GM19463 (cell line): ENCODE measurements at regions not wholly inside any gene's neighbourhood (a gene's known extent, or its start where the extent isn't known, plus 50 kb on each side); places are given as distances from the start of the nearest gene placed in this dataset.
A peak's percentile ranks its signal among the peaks of the same experiment; 100 is the strongest.

Experiments used
- ATAC-seq: cut with Tn5 transposase; IDR thresholded peaks from one replicate; pipeline ENCODE4 v1.9.1; 2021; ENCODE audit warnings: mild to moderate bottlenecking, moderate library complexity; ENCODE audit not compliant: unreplicated experiment

DNA sequence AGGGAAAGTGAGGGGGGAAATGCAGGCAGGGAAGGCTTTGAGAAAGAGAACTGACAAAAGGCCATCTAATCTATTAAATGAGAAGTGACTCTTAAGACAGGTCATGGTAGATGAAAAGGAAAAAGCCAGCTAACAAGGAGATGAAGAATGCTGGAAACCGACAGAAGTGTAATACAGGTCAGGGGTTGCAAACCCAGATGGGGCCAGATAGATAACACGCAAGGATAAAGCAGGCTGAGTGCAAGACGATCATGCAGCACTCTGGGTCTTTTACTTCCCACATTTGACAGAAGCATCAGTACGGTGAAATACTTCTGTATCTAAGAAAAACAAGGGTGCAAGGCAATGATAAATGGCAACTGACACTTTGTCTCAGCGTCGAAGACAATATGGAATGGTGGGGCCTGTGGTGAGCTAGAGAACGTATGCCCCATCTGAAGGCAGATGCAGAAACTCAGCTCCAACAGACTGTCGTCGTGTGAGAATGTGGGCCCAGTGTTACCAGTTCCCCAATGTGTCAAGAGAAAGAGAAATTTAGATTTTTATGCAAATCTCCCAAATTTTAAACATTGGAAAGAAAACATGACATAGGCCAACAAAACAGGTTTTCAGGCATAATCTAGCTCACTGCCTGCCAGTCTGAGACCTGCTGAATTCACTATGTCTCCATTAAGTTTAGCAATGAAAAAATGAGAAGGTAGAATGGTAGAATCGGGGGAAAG, 187.4 kb downstream of the PHLDA1 start:
- ATAC-seq = no peak

DNA sequence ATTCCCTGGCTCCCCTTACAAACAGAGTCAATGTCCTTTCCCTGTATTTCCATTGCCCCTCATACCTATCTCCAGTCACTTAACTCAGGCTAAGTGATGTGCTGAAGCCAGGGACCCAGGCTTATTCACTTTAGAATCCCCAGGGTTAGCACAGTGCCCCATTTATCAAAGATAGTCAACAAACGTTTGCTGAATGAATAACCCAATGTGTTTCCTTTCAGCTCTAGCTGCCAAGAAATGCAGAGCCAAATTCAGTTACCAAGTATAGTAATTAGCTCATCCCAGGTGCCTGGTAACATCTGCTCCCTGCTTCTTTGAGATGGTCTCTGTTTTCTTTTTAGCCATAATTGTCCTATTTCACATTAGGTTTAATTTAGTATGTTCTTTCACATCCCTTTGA, 189.5 kb downstream of the PHLDA1 start:
- ATAC-seq = no peak

DNA sequence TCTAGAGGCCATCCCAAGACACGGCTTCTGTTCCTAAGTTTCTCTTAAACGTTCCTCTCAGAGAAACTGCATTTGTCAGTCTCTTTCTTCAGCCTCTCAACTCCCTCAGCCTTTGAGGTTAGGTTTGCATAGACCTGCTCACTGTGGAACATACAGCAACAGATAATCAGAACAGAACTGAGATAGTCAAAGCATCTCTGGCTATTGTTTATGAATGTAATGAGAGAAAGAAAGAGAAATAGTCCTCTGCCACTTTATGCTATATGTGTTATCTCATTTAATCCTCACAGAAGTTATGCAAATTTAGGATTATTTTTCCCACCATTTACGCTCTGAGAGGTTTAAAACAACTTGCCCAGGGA, 190.6 kb downstream of the PHLDA1 start:
- ATAC-seq = peak; percentile 60

DNA sequence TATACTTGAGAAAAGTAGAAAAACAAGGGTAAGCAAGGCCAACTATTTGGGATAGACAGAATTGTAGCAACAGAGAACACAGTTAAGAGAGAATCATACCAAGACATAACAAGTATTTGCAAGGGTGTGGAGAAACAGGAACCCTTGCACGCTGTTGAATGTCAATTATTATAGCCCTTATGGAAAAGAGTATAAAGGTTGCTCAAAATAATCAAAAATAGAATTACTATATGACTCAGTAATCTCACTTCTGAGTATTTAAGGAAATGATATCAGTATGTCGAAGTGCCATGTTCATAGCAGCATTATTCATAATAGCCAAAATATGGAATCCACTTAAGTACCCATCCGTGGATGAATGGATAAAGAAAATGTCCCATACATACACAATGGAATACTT, 193.3 kb downstream of the PHLDA1 start:
- ATAC-seq = no peak

DNA sequence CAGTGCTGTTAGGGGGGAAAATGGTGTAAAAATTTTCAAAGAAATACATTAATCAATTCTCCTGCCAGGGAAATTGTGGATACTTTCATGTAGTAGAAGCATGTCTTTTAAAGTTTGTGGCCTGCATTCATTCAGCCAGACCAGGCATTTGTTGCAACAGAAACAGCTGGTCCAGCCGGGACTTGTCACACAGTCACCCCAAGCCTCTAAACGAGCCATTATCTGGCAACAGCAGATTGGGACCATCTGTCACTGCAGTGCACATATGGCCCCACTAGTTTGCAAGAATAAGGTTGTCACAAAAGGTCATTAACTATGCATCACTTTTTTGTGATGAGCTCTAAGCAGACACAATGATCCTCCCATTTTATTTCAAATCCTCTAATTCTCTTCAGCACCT, 193.9 kb downstream of the PHLDA1 start:
- ATAC-seq = no peak

DNA sequence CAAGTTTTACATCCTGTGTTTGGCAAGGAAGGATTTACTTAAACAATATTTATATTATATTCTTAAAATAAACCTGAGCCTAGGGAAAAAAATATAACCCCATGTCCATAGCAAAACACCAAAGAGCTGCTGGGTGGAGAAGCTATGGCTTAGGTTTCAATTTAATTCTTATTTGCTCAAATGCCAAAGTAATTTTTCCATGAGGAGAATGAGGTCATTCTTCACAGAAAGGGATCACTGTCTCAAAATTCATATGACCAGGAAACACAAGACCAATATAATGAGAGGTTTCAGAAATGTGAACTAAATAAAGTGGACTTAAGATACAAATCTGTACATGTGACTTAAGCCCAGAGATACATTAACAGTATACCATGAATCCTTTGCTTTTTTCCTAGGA, 195.0 kb downstream of the PHLDA1 start:
- ATAC-seq = no peak

DNA sequence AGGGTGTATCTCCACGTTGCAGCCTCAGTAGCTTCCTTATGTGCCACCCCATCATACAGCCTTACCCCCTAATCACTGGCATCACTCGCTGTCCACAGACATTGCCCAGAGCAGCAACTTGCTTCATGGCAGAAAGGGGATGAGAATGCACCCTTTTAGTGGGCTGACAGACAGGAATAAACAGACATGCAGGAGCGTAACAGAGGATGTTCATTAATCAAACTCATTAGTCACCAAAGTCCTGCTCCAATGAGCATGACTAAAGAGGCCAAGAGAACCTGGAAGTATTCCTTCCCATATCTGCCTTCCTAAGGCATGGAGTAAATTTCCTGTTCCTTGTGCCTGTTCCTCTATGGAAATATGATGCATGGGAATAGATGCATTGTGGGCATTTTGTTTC, 197.0 kb downstream of the PHLDA1 start:
- ATAC-seq = no peak

DNA sequence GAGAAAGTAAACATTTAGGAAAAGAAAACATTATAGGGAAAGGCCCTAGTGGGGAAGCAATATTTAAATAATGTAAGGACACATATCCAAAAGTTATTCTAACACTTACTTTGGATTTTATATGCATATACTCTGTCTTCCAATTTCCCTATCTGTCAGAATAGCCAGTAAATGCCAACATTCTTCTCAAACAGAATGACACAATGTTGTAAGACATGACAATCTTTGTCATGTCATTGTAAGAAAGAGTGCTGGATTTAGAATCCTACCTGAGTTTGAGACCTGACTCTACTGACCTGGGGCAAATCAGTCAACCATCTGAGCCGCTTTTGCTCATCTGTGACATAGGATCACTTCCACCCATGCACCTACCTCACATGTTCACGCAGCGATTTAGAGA, 198.3 kb downstream of the PHLDA1 start:
- no peak for ATAC-seq

DNA sequence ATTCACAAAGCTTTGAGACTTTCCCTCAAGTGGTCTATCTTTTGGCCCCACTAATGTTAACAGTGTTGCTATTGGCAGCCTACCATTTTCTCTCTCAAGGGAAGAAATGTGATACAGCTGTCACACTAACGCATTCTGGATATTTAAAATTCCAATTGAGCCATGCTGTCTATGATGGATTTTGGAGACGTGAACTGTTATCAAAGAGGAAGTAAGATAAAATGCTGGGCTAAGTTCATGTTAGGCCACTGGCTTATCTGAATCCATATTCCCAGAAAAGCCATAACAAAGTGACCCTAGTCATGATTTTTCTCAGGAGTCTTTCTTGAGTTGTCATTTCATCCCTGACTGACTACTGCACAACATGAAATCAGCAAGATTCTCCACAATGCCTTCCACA, 200.2 kb downstream of the PHLDA1 start:
- ATAC-seq = no peak

DNA sequence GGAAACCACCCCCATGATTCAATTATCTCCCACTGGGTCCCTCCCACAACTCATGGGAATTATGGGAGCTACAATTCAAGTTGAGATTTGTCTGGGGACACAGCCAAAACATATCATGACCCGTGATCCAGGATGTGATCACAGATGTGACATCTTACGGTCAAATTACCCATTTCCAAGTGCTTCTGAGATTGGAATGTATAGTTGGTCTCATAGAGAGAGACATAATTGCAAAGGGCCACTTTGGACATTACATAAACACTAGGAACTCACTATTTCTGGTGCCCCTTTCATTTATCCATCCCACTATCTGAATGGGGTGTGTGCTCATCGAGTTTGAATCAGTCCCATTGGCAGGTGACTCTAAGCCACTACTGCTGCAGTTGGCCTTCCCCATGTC, 204.5 kb downstream of the PHLDA1 start:
- no peak for ATAC-seq

DNA sequence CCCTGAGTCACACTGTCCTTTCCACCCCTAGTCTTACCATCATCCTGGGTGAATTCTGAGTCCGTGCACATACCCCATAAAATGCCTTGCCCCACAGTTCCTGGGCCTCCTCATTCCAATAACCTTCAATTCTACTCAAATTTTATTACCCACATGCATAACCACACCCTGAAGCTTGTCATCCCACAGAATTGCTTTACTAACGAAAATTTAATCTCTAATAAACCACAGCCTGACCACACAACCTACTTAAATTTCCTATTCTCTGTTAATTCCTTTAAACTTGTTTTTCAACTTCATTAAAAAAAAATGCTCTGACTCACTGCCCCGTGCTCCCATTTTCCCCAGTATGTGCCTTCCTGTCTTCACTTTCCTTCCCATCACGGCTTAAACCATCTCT, 205.9 kb downstream of the PHLDA1 start:
- no peak for ATAC-seq

DNA sequence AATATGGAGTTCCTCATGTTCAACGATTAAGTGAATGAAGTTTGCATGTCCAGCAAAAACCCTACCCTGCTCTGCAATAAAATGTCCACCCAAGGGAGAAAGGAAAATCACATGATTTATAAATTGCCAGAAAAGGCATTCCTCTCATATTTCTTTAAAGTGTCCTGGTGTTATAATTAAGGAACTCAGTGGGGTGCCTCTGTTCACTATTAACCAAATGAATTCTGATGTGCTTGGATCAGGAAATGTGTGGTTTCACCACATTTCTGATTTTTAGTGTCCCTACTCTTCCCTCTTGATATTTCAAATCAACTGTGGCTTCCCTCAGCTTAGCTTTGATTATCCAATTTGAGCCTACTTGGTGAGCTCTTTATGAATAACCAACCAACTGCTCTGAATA, 208.1 kb downstream of the PHLDA1 start:
- no peak for ATAC-seq

DNA sequence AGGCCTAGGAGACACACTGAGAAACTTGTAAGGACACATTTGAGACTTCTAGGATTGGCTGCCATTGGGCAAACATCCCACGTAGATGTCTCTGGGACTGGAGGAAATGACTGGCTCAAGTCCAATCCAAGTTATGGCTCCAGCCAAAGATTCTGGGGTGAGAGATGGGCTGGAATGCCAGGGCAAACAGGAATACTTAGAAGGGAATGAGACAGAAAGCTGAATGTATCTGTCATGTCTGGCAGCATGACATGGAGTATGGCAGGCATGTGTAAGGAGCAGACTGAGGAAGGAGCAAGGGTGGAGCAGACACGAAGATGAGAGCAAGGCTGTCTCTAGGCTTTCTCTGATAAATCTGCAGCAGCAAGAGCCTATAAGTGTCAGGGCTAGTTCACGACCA, 209.2 kb downstream of the PHLDA1 start:
- ATAC-seq = no peak

DNA sequence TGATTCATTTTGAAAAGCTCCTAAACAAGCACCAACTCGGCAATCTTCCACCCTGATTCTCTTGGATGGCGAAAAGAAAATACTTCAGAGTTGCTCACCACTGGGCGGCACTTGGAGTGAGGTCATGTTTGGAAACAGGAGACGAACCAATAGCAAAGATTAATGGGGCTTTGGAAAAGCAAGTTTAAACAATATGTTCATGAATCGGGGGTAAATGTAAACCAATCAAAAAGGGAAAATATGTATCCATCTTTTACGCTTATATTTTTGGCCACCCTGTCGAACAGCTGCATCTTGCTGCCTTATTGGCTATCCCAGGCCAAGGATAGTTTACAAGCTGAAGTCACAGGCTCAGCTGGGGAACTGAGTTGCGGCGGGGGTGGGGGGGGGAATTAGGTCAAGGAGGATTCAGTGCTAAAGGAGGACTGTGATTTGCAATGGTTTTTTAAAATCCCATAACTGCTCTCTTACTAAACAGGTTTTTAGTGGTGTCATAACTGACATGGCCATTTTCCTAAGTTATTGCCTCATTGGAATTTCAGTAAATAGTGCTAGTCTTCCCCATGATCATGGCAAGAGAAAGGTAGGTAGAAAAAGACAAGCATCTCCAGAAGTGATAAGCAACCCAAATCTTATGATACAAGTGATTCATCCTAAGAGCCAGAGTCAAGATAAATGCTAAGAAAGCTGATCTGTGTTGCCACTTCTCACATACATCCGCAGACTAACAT, 210.6 kb downstream of the PHLDA1 start:
- ATAC-seq = no peak

DNA sequence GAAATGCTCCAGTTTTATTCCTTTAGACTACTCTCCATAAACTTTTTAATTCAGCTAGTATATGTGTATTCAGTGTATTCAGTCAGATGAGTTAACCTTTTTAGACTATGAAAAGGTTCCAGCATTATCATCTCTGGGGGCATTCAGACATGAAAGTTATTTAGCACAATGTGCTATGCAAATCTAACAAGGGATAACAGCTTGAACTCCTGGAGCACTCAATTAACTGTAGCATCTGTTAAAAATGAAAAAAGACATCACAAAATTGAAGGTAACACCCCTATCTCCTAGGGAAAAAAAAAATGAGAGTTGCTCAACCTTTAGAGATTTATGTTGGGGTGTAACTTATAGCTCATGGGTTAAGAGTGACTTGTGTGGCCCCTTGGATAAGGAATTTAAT, 211.5 kb downstream of the PHLDA1 start:
- no peak for ATAC-seq

DNA sequence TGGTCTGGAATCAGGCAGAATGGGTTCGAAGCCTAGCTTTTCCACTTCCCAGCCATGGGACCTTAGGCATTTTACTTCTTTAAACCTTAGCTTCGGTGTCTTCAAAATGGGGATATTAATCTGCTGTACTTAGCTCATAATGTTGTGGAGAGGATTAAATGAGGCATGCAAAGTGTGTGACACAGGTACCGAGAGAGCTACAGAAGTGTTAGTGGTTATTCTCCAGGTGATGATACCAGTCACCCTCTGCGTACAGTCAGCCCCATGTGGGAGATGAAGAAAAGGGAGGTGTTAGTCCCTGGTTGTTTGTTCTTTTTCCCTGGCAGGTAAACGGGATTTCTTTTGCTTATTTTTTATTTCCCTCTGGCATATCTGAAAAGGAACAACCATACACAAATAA, 212.1 kb downstream of the PHLDA1 start:
- no peak for ATAC-seq

DNA sequence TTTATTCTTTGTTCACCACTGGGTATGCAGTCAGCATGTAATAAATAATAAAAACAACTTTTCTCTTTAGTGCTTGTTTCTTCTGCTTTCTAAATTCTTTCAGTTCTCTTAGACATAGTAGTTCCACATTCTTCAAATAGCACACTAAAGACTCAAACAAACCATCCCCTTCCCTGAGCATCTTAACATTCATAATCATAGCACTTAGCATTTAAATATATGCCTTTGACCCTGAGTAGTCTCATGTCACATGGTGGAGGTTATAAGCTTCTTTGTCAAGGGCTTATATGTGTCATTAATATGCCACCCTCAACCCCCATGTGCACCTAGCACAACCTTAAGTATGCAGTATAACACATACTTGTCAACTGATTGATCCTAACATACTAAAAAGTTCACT, 212.7 kb downstream of the PHLDA1 start:
- no peak for ATAC-seq

DNA sequence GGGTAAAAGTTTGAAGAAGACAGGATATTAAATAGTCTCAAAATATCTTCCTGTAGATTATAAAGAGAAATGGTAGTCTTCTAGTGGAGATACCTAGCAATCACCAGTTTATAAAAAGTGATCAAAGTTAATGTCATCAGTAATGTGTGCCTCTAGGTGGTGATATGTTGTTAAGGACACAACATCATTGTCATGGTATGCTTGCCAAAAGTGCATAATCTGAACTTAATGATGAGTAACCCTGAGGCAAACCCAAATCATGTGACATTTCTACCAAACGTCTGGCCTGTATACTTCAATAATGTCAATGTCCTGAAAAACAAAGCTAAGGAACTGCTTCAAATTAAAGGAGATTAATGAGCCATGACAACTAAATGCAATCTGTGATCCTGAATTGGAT, 214.7 kb downstream of the PHLDA1 start:
- no peak for ATAC-seq

DNA sequence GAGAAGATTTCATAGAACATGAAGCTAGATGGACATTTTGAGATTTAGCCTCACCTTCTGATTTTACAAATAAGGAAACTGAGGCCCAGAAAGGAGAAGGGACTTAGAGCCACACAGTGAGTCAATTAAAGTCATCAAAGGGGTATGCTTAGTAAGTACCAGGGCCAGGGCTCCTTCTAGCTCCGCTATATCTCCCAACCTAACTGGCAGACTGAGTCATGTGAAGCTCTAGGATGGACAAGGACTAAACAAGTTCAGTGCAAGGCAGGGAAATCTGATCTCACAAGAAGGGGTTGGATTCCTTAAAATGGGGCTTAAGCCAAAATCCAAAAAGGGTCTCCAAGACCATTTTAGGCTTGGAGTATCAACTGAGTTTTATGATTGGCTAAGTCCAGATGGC, 215.8 kb downstream of the PHLDA1 start:
- ATAC-seq = no peak

DNA sequence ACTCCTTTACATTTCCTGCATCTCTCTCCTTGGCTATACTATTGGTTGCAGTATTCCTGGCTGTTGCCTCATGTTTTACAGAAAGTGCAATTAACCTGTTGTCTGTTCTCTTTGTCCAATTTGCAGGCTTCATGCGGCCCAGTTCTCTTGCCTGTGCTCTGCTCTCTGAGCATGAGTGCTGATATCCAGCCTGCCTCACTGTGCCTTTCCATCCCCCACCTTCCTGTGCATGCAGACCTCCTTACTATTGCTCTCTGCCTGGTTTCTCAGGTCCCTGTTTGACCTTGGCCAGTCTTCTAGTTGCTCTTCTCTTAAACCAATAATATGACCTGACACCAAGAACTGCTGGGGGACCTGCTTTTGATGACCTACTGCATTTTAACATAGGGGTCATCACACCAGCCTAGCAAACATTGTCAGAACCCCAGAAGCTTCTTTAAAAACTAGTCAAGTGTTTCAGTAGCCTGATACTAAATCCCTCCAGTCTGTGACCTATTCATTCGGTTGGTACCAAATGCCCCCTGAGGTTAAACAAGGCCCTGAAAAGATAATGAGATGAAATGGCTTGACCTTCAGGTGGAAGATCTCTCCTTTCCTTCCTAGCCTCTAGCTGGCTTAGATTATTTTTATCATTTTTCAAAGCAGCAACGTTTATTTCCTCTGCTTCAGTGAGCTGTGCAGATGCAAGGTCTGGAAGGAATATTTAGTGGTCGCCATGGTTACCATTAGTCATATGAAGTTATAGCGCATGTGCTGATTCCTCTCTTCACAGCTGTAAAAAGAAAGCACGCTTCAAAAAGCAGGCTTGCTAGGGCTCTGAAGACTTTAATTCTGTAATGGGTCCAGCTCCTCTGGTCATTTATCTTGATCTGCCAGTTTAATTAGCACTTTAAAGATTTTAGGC, 216.5 kb downstream of the PHLDA1 start:
- peak; percentile 41 for ATAC-seq

DNA sequence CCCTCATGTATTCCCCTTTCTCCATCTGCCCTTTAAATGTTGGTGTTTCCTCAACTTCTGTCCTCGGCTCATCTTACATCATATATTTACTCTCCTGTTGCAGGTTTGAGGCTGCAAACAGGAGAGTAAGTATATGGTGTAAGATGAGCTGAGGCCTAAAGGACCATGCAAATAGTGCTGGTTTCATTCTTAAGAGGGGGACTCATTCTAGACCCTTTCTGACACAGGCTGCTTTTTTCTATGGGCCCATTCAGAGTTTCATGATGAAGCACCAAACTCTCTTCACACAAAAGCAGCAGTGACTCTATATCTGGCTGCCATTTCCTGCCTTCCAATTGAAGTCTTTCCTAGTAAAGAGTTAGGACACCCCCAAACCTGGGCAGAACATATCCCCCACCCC, 218.5 kb downstream of the PHLDA1 start:
- ATAC-seq = no peak
